Stomach (tissue), 8 donors: ENCODE measurements at regions not wholly inside any gene's neighbourhood (a gene's known extent, or its start where the extent isn't known, plus 50 kb on each side); places are given as distances from the start of the nearest gene placed in this dataset.

Experiments used
- DNase-seq, 2 donors: peaks; one replicate each; pipeline versions ENCODE4 v3.0.0 to v3.0.0-alpha.2; 2013 to 2019
- H3K27ac ChIP-seq, 5 donors: fragments of 200-600 bp in 4 of 5; sonication (generic) in 4 of 5; one replicate each; pipeline ENCODE4 v1.5.1; 2013 to 2019; ENCODE audit warnings: mild to moderate bottlenecking in 1 of 5, moderate library complexity in 1 of 5
- H3K27me3 ChIP-seq, 3 donors: fragments of 200-600 bp; sonication (generic); one replicate each; pipeline ENCODE4 v1.5.1; 2017 to 2019; ENCODE audit warnings: mixed run types in 1 of 3
- H3K36me3 ChIP-seq, 4 donors: fragments of 200-600 bp; sonication (generic); 1 replicate in 3 of 4; 2 replicates in 1 of 4; pipeline ENCODE4 v1.5.1; 2016 to 2019
- H3K4me1 ChIP-seq, 4 donors: fragments of 200-600 bp; sonication (generic); one replicate each; pipeline ENCODE4 v1.5.1; 2016 to 2019
- H3K4me3 ChIP-seq, 4 donors: fragments of 200-600 bp; sonication (generic) in 3 of 4; one replicate each; pipeline ENCODE4 v1.5.1; 2016 to 2019; ENCODE audit warnings: mild to moderate bottlenecking in 1 of 4
- H3K9me3 ChIP-seq, 4 donors: fragments of 200-600 bp; sonication (generic); one replicate each; pipeline ENCODE4 v1.5.1; 2016 to 2019
- EP300 ChIP-seq: sonication (generic); formaldehyde crosslinking; IDR thresholded peaks from one replicate; pipeline ENCODE4 v1.6.1; 2017; ENCODE audit warnings: antibody characterized with exemption
- POLR2A ChIP-seq, 4 donors: fragments of 450-650 bp; IDR thresholded peaks; one replicate each; pipeline ENCODE4 v1.6.1; 2016; ENCODE audit warnings: antibody characterized with exemption in 4 of 4, control low read depth in 2 of 4, mild to moderate bottlenecking in 1 of 4, moderate library complexity in 1 of 4
- POLR2AphosphoS5 ChIP-seq, 3 donors: sonication (generic); formaldehyde crosslinking; IDR thresholded peaks; one replicate each; pipeline ENCODE4 v1.6.1; 2016; ENCODE audit warnings: antibody characterized with exemption in 3 of 3
- WGBS, 5 donors: extraction: QIAGEN DNeasy Blood & Tissue Kit in 3 of 5; methylation state at CpG; one replicate each; pipeline versions ENCODE4 v1.1.5 to v1.1.7; 2013 to 2018; 5-methylcytosine and 5-hydroxymethylcytosine counted together
- intact Hi-C: fragments of 100-400 bp; cut with DNase I; formaldehyde crosslinking; loops from one replicate; pipeline ENCODE4 v1.15.1; 2023; ENCODE audit warnings: low total_unique reads
- TF ChIP-seq, protein P1 (sequence below), 7 experiments: fragments of 450-650 bp in 4 of 7; fragments of 200-600 bp in 3 of 7; sonication (generic) in 3 of 7; IDR thresholded peaks; one replicate each; pipeline ENCODE4 v1.5.1; 2016 to 2019; ENCODE audit warnings: antibody characterized with exemption in 7 of 7, control low read depth in 2 of 7, mild to moderate bottlenecking in 1 of 7
- donor health status: healthy with polysubstance abuse.
- donor health status: Bipolar disorder and iron deficiency.
- donor health status: healthy.

DNA sequence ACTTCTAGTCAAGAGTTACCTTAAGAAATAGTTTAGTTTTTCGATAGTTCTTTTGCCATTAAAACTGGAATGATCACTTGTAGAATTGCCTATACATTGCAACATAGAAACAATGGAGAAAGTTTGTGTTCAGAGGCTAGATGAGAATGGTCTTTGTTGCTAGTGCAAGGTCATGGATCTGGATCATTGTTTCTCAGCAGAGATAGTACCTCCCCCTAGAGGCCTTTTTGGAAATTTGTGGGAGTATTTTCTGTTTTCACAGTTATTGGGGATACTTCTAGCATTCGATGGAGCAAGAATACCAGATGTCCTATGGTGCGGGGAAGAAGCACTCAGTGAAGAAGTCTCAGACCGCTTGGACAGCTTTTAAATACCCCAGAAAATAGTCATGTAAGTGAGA, 138.8 kb upstream of the HMGA2 start:
- intact Hi-C loops: no loop called here
- no peak for TF ChIP-seq POLR2AphosphoS5 (IDR thresholded peaks at IDR 0.05)
- TF ChIP-seq, protein P1, sequence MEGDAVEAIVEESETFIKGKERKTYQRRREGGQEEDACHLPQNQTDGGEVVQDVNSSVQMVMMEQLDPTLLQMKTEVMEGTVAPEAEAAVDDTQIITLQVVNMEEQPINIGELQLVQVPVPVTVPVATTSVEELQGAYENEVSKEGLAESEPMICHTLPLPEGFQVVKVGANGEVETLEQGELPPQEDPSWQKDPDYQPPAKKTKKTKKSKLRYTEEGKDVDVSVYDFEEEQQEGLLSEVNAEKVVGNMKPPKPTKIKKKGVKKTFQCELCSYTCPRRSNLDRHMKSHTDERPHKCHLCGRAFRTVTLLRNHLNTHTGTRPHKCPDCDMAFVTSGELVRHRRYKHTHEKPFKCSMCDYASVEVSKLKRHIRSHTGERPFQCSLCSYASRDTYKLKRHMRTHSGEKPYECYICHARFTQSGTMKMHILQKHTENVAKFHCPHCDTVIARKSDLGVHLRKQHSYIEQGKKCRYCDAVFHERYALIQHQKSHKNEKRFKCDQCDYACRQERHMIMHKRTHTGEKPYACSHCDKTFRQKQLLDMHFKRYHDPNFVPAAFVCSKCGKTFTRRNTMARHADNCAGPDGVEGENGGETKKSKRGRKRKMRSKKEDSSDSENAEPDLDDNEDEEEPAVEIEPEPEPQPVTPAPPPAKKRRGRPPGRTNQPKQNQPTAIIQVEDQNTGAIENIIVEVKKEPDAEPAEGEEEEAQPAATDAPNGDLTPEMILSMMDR (IDR thresholded peaks at IDR 0.05): peak in 3 of 7 experiments; percentile 27 to 41 (median 31)
- Histone ChIP-seq H3K36me3 (no peaks in the 10 kb centered on the region), H3K4me1 (no peaks in the 10 kb centered on the region), H3K4me3 (no peak overlapping the region), H3K27ac (no peak overlapping the region), H3K9me3 (no peaks in the 10 kb centered on the region), H3K27me3 (no peaks in the 10 kb centered on the region)
- 62 to 69% (median 67%) methylated on average over 4 of the region's 4 CpGs for WGBS, 5 donors
- peak in 1 of 2 donors; percentile 21 for DNase-seq

DNA sequence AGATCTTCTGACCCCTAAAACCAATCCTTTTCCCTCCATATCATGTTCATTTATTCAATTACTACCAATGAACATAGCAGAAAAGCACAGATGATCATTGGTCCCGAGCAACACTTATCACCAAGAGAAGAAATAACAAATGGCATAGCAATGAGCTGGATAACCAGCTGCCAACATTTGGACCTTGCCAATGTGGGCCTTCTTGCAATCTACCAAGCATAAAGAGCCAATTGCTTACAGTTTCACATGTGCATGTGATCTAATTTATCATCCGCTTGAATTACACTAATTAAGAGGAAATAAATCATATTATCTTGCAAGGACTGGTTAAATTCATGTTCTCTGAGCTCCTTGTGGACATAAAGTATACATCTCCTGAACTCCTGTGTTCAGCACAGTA, 134.8 kb upstream of the HMGA2 start:
- DNase-seq: no peak
- no peaks in the 10 kb centered on the region for H3K4me1 ChIP-seq
- intact Hi-C loops: no loop called here
- no peak overlapping the region for H3K27ac ChIP-seq
- H3K36me3 ChIP-seq: no peaks in the 10 kb centered on the region
- H3K4me3 ChIP-seq: no peak overlapping the region
- TF ChIP-seq EP300 (no peak), POLR2A (IDR thresholded peaks at IDR 0.05) (no peak), POLR2AphosphoS5 (IDR thresholded peaks at IDR 0.05) (no peak)
- TF ChIP-seq, protein P1 (IDR thresholded peaks at IDR 0.05): no peak
- no peaks in the 10 kb centered on the region for H3K9me3 ChIP-seq
- no peaks in the 10 kb centered on the region for H3K27me3 ChIP-seq
- WGBS, 5 donors: 77 to 94% (median 86%) methylated on average over 2 of the region's 2 CpGs

DNA sequence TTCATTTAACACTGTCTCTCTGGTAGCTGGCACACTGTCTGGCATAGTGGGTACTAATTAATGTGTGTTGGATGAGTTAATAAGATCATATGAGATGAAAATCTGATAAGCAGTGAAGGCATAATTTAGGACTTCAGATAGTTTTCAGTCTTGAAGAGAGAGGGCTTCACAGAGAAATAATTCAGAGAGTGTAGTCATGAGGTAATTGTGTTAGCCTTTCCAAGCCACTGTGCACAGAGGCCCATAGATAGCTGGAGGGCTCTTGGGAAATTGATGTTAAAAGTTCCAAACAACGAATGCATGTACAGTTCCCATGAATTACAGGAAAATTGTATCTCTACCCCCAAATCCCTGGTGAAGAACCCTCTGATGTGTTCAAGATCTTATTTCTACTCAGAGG, 133.8 kb upstream of the HMGA2 start:
- H3K36me3 ChIP-seq: no peaks in the 10 kb centered on the region
- TF ChIP-seq POLR2A (IDR thresholded peaks at IDR 0.05): no peak
- TF ChIP-seq, protein P1 (IDR thresholded peaks at IDR 0.05): no peak
- TF ChIP-seq POLR2AphosphoS5 (IDR thresholded peaks at IDR 0.05): no peak
- no peak for TF ChIP-seq EP300
- 59 to 88% (median 79%) methylated on average over 1 of the region's 1 CpG for WGBS, 5 donors
- H3K9me3 ChIP-seq: no peaks in the 10 kb centered on the region
- no peaks in the 10 kb centered on the region for H3K27me3 ChIP-seq
- H3K27ac ChIP-seq: no peak overlapping the region
- intact Hi-C loops: no loop called here
- H3K4me1 ChIP-seq: peaks cover 0 to 6% (median 4%) of the 10 kb centered on the region in 4 donors
- H3K4me3 ChIP-seq: no peak overlapping the region
- no peak for DNase-seq

DNA sequence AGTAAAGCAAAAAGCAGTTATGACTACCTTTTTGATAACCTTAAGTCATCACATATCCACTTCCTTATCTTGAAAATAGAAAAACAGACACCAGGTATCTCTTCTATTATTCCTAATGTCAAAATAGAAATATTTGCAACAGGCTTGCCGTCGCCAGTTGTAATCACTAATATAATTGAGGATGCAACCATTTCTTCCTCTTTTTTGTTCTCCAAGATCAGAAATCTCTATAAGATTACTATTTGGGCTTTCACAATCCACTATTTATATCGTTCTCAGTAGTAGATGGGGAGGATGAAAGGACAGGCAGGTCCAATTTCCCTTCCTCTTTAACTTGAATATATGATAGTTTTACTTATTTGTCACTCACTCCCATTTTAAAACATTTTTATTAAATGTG, 130.2 kb upstream of the HMGA2 start:
- no peak for DNase-seq
- Histone ChIP-seq H3K4me1 (peaks cover 0 to 13% (median 9%) of the 10 kb centered on the region in 4 donors), H3K9me3 (no peaks in the 10 kb centered on the region), H3K27me3 (no peaks in the 10 kb centered on the region), H3K36me3 (no peaks in the 10 kb centered on the region), H3K4me3 (no peak overlapping the region), H3K27ac (no peak overlapping the region)
- intact Hi-C loops: no loop called here
- 71 to 85% (median 77%) methylated on average over 3 of the region's 3 CpGs for WGBS, 5 donors
- TF ChIP-seq, protein P1 (IDR thresholded peaks at IDR 0.05): no peak
- TF ChIP-seq POLR2A (IDR thresholded peaks at IDR 0.05): no peak
- no peak for TF ChIP-seq EP300
